Adrenal gland (tissue), 5 donors: ENCODE measurements at regions not wholly inside any gene's neighbourhood (a gene's known extent, or its start where the extent isn't known, plus 50 kb on each side); places are given as distances from the start of the nearest gene placed in this dataset.

Experiments used
- CTCF ChIP-seq, 6 experiments: fragments of 450-650 bp in 4 of 6; fragments of 200-600 bp in 2 of 6; sonication (generic) in 1 of 6; IDR thresholded peaks; 1 replicate in 5 of 6; 2 replicates in 1 of 6; pipeline versions ENCODE4 v1.5.1 to v1.8.0; 2016 to 2021; ENCODE audit warnings: antibody characterized with exemption in 6 of 6, mild to moderate bottlenecking in 2 of 6, moderate library complexity in 1 of 6
- POLR2A ChIP-seq, 2 donors: fragments of 450-650 bp; IDR thresholded peaks; one replicate each; pipeline ENCODE4 v1.6.1; 2017; ENCODE audit warnings: antibody characterized with exemption in 2 of 2, mild to moderate bottlenecking in 2 of 2, moderate library complexity in 1 of 2
- donor health status: DM: no; HTN: no; CAD: no.

- TF ChIP-seq CTCF (IDR thresholded peaks at IDR 0.05) (no peak), POLR2A (IDR thresholded peaks at IDR 0.05) (no peak)
Observed at GRCh38 chr5:14089198-14089597, 53.9 kb upstream of the TRIO start.
